Right lobe of liver (tissue), 6 donors: ENCODE measurements at regions not wholly inside any gene's neighbourhood (a gene's known extent, or its start where the extent isn't known, plus 50 kb on each side); places are given as distances from the start of the nearest gene placed in this dataset.

Source experiments
- ATAC-seq, 4 donors: fragments of 200-7000 bp; cut with Tn5 transposase; one replicate each; pipeline ENCODE4 v1.9.1; 2020; ENCODE audit warnings: mild to moderate bottlenecking in 4 of 4, moderate library complexity in 4 of 4
- DNase-seq, 3 donors: peaks; one replicate each; pipeline ENCODE4 v3.0.0-alpha.2; 2020
- H3K27ac ChIP-seq, 3 donors: fragments of 200-600 bp; one replicate each; pipeline ENCODE4 v1.8.0; 2022
- H3K27me3 ChIP-seq, 2 donors: fragments of 200-600 bp; one replicate each; pipeline ENCODE4 v1.8.0; 2022
- H3K36me3 ChIP-seq, 4 donors: fragments of 200-600 bp; sonication (generic) in 1 of 4; one replicate each; pipeline versions ENCODE4 v1.5.1 to v1.8.0; 2017 to 2022; ENCODE audit warnings: control low read depth in 1 of 4
- H3K4me1 ChIP-seq, 4 donors: fragments of 200-600 bp; sonication (generic) in 1 of 4; one replicate each; pipeline versions ENCODE4 v1.5.1 to v1.8.0; 2017 to 2022; ENCODE audit warnings: control low read depth in 1 of 4
- H3K4me3 ChIP-seq, 3 donors: fragments of 200-600 bp; one replicate each; pipeline ENCODE4 v1.8.0; 2022
- H3K9me3 ChIP-seq, 4 donors: fragments of 200-600 bp; sonication (generic) in 1 of 4; one replicate each; pipeline versions ENCODE4 v1.5.1 to v1.8.0; 2017 to 2022; ENCODE audit warnings: control low read depth in 1 of 4
- POLR2A ChIP-seq: fragments of 450-650 bp; IDR thresholded peaks from one replicate; pipeline ENCODE4 v1.6.1; 2017; ENCODE audit warnings: antibody characterized with exemption, mild to moderate bottlenecking
- WGBS: methylation state at CpG from one replicate; pipeline ENCODE4 v1.1.6; 2018; ENCODE audit warnings: low coverage, low lambda C conversion rate; ENCODE audit not compliant: insufficient coverage; ENCODE audit errors: missing lambda C conversion rate; 5-methylcytosine and 5-hydroxymethylcytosine counted together
- intact Hi-C, 2 donors: fragments of 100-400 bp; cut with DNase I; formaldehyde crosslinking; loops; one replicate each; pipeline versions ENCODE4 v1.11.2 to v1.14.1; 2022
- TF ChIP-seq, protein P1 (sequence below), 4 donors: fragments of 200-600 bp in 3 of 4; fragments of 450-650 bp in 1 of 4; IDR thresholded peaks; one replicate each; pipeline versions ENCODE4 v1.5.1 to v1.8.0; 2016 to 2022; ENCODE audit warnings: antibody characterized with exemption in 4 of 4, mild to moderate bottlenecking in 2 of 4
- donor health status: DM: no; HTN: yes; CAD: no.
- donor health status: DM: no; HTN: no; CAD: no.
- donor health status: DM: no; HTN: no; CAD: no.
- donor health status: DM: no; HTN: yes; CAD: no.
- donor health status: DM: no; HTN: yes; CAD: no.

DNA sequence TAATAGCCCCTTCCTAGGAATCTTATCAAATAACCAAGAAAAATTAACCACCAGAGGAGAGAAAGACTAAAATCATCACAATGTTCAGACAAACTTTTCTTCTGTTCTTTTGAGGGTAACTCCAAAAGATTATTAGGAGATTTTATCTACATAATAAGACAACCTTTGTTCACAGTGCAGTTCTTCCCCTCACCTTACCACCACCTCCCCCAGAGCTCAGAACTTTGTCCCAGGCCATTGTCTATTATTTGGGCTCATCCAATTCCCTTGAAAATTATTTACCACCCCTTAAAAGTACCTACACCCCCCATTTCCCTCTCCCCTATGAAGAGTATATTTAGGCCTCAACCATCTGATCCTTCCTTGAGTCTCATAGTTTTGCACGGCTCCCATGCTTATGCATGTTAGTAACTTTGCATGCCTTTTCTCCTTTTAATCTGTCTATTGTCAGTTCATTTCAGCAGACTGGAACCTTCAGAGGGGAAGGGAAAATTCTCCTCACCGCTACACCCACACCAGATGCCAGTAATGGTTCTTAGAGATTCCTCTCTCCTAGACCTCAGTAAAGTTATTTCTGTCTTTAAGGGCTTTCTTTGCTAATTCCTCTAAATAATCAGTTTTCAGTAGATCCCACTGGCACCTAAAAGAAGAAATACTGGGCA lies 234.9 kb downstream of the SKIDA1 start:
- H3K9me3 ChIP-seq, result no peaks in the 10 kb centered on the region
- no peak overlapping the region for H3K4me3 ChIP-seq
- intact Hi-C loops, result no loop called here
- ATAC-seq, result no peak
- TF ChIP-seq, protein P1, sequence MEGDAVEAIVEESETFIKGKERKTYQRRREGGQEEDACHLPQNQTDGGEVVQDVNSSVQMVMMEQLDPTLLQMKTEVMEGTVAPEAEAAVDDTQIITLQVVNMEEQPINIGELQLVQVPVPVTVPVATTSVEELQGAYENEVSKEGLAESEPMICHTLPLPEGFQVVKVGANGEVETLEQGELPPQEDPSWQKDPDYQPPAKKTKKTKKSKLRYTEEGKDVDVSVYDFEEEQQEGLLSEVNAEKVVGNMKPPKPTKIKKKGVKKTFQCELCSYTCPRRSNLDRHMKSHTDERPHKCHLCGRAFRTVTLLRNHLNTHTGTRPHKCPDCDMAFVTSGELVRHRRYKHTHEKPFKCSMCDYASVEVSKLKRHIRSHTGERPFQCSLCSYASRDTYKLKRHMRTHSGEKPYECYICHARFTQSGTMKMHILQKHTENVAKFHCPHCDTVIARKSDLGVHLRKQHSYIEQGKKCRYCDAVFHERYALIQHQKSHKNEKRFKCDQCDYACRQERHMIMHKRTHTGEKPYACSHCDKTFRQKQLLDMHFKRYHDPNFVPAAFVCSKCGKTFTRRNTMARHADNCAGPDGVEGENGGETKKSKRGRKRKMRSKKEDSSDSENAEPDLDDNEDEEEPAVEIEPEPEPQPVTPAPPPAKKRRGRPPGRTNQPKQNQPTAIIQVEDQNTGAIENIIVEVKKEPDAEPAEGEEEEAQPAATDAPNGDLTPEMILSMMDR (IDR thresholded peaks at IDR 0.05), result no peak
- TF ChIP-seq POLR2A, result no peak
- H3K36me3 ChIP-seq, result no peaks in the 10 kb centered on the region
- peaks cover 0 to 9% (median 0%) of the 10 kb centered on the region in 4 donors for H3K4me1 ChIP-seq
- WGBS, result 94% methylated on average over 2 of the region's 2 CpGs
- no peak overlapping the region for H3K27ac ChIP-seq
- H3K27me3 ChIP-seq, result no peaks in the 10 kb centered on the region
- DNase-seq, result no peak

DNA sequence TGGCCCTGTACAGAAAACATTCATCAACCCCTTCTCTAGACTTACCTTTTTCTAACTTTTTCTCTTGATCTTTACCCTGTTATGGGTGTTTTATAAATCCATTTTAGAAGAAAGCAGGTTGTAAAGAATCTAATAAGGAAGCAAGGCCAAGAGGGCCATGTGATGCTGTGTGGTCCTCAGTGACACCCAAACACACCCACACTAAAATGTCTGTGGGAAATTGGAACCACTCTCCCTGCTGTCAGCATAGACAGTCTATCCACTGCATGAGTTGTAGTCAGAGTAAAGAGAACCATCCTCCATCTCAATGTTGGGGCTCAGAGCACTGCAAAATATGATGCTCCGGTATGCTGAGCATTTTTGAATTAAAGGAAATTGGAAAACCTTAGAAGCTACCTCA lies 235.5 kb downstream of the SKIDA1 start:
- WGBS, result 80% methylated on average over 1 of the region's 1 CpG
- no peak for ATAC-seq

DNA sequence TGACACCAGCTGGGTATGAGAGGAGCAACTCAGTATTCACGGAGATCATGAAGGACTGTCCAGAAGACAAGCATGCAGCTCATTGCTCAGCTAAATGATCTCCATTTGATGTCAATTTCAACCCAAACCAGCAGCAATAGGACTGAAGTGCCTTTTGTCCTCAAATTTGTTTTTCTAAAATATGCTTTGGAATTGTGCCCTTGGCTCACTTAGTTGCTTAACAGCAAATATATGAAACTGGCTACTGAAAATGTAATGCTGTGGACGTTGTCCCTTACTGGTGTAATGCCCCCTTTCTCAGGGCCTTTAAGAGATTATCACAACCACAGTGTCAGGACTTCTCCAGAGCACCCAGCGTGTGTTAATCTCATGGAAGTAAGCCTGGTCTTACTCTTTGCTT lies 236.2 kb downstream of the SKIDA1 start:
- Histone ChIP-seq H3K4me1 (peaks cover 0 to 9% (median 0%) of the 10 kb centered on the region in 4 donors), H3K9me3 (no peaks in the 10 kb centered on the region), H3K27ac (no peak overlapping the region), H3K4me3 (no peak overlapping the region), H3K36me3 (no peaks in the 10 kb centered on the region), H3K27me3 (no peaks in the 10 kb centered on the region)
- DNase-seq (no peak), ATAC-seq (no peak)
- TF ChIP-seq POLR2A, result no peak
- TF ChIP-seq, protein P1 (IDR thresholded peaks at IDR 0.05), result no peak
- intact Hi-C loops, result no loop called here
- WGBS, result 94% methylated on average over 2 of the region's 3 CpGs

More for the DNA sequence above, 235.5 kb downstream of the SKIDA1 start:
- Histone ChIP-seq H3K36me3 (no peaks in the 10 kb centered on the region), H3K9me3 (no peaks in the 10 kb centered on the region), H3K4me1 (peaks cover 0 to 9% (median 0%) of the 10 kb centered on the region in 4 donors), H3K27me3 (no peaks in the 10 kb centered on the region), H3K27ac (no peak overlapping the region), H3K4me3 (no peak overlapping the region)
- DNase-seq, result no peak
- TF ChIP-seq, protein P1 (IDR thresholded peaks at IDR 0.05), result no peak
- TF ChIP-seq POLR2A, result no peak
- intact Hi-C loops, result no loop called here

DNA sequence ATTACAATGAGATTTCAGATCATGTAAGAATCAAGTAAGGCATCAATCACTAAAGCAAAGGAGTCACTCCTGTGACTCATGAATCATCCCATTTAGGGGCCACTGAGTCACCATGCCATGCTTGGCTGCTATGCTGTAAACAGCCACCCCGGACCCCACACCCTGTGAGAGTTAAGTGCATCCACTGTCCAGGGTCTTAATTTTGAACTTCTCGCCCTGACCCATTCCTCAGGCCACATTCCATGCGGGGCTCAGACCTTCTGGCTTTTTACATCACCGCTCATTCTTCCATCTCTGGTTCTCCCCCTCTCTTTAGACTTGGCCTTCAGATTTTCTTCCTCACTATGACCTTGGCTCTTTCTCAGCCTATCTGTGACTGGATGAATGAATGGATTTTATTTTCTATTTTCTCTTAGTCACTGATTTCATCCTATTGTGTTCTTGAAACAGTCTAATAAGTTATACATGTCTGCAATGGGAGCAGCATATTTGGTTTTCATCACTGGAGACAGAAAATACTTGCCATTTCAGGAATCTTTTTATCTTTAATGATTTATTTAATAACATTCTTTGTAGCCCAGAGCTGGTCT lies 239.6 kb downstream of the SKIDA1 start:
- TF ChIP-seq, protein P1 (IDR thresholded peaks at IDR 0.05), result no peak
- TF ChIP-seq POLR2A, result no peak
- intact Hi-C loops, result no loop called here
- Histone ChIP-seq H3K4me1 (no peaks in the 10 kb centered on the region), H3K36me3 (no peaks in the 10 kb centered on the region), H3K9me3 (no peaks in the 10 kb centered on the region), H3K27me3 (no peaks in the 10 kb centered on the region), H3K4me3 (no peak overlapping the region), H3K27ac (no peak overlapping the region)
- DNase-seq (no peak), ATAC-seq (no peak)
- 83% methylated on average over 4 of the region's 4 CpGs for WGBS
